Smooth muscle cell (in vitro differentiated cells): ENCODE measurements at regions not wholly inside any gene's neighbourhood (a gene's known extent, or its start where the extent isn't known, plus 50 kb on each side); places are given as distances from the start of the nearest gene placed in this dataset.

Experiments used
- DNase-seq: peaks from one replicate; lab custom pipeline; 2025; ENCODE audit not compliant: unreplicated experiment; lab: John Stamatoyannopoulos, UW
- H2AFZ ChIP-seq: fragments of 200-600 bp; sonication (generic); 2 replicates; pipeline ENCODE4 v1.6.0; 2016; ENCODE audit warnings: antibody characterized with exemption, low read depth, mild to moderate bottlenecking
- H3F3A ChIP-seq: fragments of 200-600 bp; sonication (generic); 2 replicates; pipeline ENCODE4 v1.6.0; 2017; ENCODE audit warnings: antibody characterized with exemption, low read depth
- H3K27ac ChIP-seq: fragments of 200-600 bp; sonication (generic); 2 replicates; pipeline ENCODE4 v1.5.1; 2016; ENCODE audit warnings: low read depth, mild to moderate bottlenecking
- H3K27me3 ChIP-seq: fragments of 200-600 bp; sonication (generic); 2 replicates; pipeline ENCODE4 v1.6.1; 2016; ENCODE audit warnings: low read depth, mild to moderate bottlenecking
- H3K36me3 ChIP-seq: fragments of 200-600 bp; sonication (generic); 2 replicates; pipeline ENCODE4 v1.5.1; 2016; ENCODE audit warnings: low read depth
- H3K4me1 ChIP-seq: fragments of 200-600 bp; sonication (generic); 2 replicates; pipeline ENCODE4 v1.5.1; 2016; ENCODE audit warnings: low read depth
- H3K4me2 ChIP-seq: fragments of 200-600 bp; sonication (generic); 2 replicates; pipeline ENCODE4 v1.6.0; 2016; ENCODE audit warnings: mild to moderate bottlenecking
- H3K4me3 ChIP-seq: fragments of 200-600 bp; sonication (generic); 2 replicates; pipeline ENCODE4 v1.5.1; 2016; ENCODE audit warnings: mild to moderate bottlenecking
- H3K79me2 ChIP-seq: fragments of 200-600 bp; sonication (generic); 2 replicates; pipeline ENCODE4 v1.6.0; 2016; ENCODE audit warnings: low read depth, mild to moderate bottlenecking
- H3K9ac ChIP-seq: fragments of 200-600 bp; sonication (generic); 2 replicates; pipeline ENCODE4 v1.6.0; 2016; ENCODE audit warnings: low read depth
- H3K9me3 ChIP-seq: fragments of 200-600 bp; sonication (generic); replicated peaks from 2 replicates; pipeline ENCODE4 v1.5.1; 2016; ENCODE audit warnings: low read depth
- H4K20me1 ChIP-seq: fragments of 200-600 bp; sonication (generic); 2 replicates; pipeline ENCODE4 v1.6.0; 2016; ENCODE audit warnings: low read depth
- WGBS: methylation state at CpG from one replicate; pipeline ENCODE4 v1.1.7; 2016; ENCODE audit warnings: low lambda C conversion rate; 5-methylcytosine and 5-hydroxymethylcytosine counted together
- TF ChIP-seq, protein P1 (sequence below): fragments of 200-600 bp; sonication (generic); IDR thresholded peaks from 2 replicates; pipeline ENCODE4 v1.5.1; 2017; ENCODE audit warnings: borderline replicate concordance, mild to moderate bottlenecking, antibody characterized with exemption; ENCODE audit not compliant: insufficient read depth, poor library complexity, severe bottlenecking

DNA sequence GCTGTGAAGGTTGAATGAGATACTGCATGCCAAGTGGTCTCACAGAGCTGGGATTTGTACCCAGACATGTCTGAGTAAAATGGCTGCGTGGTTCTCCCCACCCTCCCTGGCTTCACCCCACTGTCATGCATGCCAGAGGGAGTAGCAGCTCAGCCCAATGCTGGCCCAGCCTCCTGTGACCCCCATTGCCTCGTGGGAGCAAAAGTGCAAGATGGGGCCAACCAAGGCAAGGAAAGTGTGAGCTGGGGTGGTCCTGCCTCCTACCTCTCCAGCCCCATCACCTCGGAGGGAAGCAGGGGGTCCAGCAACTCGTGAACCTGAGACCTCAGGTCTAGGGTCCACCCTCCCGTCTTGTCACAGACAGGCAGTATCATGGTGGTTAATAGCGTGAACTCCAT lies 209.8 kb upstream of the GRIK3 start:
- TF ChIP-seq, protein P1, sequence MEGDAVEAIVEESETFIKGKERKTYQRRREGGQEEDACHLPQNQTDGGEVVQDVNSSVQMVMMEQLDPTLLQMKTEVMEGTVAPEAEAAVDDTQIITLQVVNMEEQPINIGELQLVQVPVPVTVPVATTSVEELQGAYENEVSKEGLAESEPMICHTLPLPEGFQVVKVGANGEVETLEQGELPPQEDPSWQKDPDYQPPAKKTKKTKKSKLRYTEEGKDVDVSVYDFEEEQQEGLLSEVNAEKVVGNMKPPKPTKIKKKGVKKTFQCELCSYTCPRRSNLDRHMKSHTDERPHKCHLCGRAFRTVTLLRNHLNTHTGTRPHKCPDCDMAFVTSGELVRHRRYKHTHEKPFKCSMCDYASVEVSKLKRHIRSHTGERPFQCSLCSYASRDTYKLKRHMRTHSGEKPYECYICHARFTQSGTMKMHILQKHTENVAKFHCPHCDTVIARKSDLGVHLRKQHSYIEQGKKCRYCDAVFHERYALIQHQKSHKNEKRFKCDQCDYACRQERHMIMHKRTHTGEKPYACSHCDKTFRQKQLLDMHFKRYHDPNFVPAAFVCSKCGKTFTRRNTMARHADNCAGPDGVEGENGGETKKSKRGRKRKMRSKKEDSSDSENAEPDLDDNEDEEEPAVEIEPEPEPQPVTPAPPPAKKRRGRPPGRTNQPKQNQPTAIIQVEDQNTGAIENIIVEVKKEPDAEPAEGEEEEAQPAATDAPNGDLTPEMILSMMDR = no peak
- H3K9ac ChIP-seq = no peak overlapping the region
- H3K4me3 ChIP-seq = no peak overlapping the region
- no peak overlapping the region for H3K4me2 ChIP-seq
- H3K79me2 ChIP-seq = no peaks in the 10 kb centered on the region
- no peak for DNase-seq
- H3F3A ChIP-seq = no peaks in the 10 kb centered on the region
- no peak overlapping the region for H2AFZ ChIP-seq
- no peaks in the 10 kb centered on the region for H4K20me1 ChIP-seq
- no peak overlapping the region for H3K27ac ChIP-seq
- H3K36me3 ChIP-seq = no peaks in the 10 kb centered on the region
- no peaks in the 10 kb centered on the region for H3K27me3 ChIP-seq
- peaks cover 4% of the 10 kb centered on the region for H3K4me1 ChIP-seq
- WGBS = 89% methylated on average over 6 of the region's 6 CpGs
- H3K9me3 ChIP-seq = no peaks in the 10 kb centered on the region

DNA sequence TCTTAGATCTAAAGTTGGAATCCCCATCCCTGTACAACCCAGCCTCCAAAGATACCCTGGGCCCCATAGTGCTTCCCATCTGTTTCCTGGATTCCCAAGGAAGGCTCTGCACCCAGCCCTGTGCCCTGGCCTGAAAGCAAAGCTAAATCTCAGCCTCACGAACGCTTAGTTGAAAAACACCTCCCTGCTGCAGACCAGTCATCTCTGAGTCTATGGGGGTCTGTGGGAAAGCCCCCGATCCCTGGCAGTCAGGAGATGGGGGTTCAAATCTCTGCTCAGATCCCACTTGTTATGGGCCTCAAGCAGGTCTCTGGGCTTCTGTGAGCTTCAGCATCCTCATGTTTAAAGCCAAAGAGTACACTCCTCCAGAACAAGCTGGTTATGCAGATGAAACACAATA lies 210.5 kb upstream of the GRIK3 start:
- H3F3A ChIP-seq = no peaks in the 10 kb centered on the region
- H3K27me3 ChIP-seq = no peaks in the 10 kb centered on the region
- 90% methylated on average over 3 of the region's 3 CpGs for WGBS
- no peaks in the 10 kb centered on the region for H3K9me3 ChIP-seq
- TF ChIP-seq, protein P1 = no peak
- no peak for DNase-seq
- no peak overlapping the region for H3K27ac ChIP-seq
- H3K4me3 ChIP-seq = no peak overlapping the region
- H3K9ac ChIP-seq = no peak overlapping the region
- H4K20me1 ChIP-seq = no peaks in the 10 kb centered on the region
- H3K4me1 ChIP-seq = peaks cover 4% of the 10 kb centered on the region
- H2AFZ ChIP-seq = no peak overlapping the region
- H3K36me3 ChIP-seq = no peaks in the 10 kb centered on the region
- H3K4me2 ChIP-seq = no peak overlapping the region
- no peaks in the 10 kb centered on the region for H3K79me2 ChIP-seq

DNA sequence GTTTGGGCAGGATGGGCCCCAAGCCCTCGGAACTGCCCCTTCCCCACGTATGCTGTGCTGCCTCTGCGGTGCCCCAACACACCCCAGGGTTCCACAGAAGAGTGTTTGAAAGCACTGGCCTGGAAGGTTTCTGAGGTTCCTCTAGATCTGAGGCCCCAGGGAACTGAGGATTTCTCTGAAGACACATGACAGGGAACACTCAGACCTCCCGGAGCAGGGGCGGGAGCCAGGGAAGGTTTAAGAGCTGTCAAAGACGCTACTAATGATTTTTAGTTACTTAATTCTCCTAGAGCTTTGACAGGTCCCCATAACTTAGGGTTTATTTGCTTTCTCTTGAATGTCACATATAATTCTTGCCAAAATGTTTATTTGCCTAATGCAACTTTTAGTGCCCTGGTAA lies 212.3 kb upstream of the GRIK3 start:
- Histone ChIP-seq H3K79me2 (no peaks in the 10 kb centered on the region), H3K9me3 (no peaks in the 10 kb centered on the region), H3K9ac (no peak overlapping the region), H3K4me3 (no peak overlapping the region), H3K27me3 (no peaks in the 10 kb centered on the region), H4K20me1 (no peaks in the 10 kb centered on the region), H3K4me1 (peaks cover 4% of the 10 kb centered on the region), H3F3A (no peaks in the 10 kb centered on the region), H3K36me3 (no peaks in the 10 kb centered on the region), H3K27ac (no peak overlapping the region), H2AFZ (no peak overlapping the region), H3K4me2 (no peak overlapping the region)
- 85% methylated on average over 6 of the region's 6 CpGs for WGBS
- no peak for DNase-seq
- TF ChIP-seq, protein P1 = no peak

DNA sequence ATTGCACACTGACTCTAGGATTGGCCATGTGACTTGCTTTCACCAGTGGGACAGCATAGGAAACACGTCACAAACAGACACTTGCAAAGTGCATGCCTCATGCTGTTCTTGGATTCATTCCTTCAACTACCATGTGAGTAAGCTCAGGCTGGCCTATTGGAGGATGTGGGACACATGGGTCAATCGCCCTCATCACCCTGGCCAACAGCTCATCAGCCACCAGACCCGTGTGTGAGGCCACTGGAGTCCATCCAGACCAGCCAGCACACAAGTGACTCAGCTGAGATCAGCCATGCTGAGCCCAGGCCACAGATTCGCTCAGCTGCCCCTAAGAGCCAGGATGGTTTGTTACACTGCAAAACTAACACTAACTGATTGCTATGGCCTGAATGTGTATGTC lies 216.1 kb upstream of the GRIK3 start:
- Histone ChIP-seq H3K4me1 (no peaks in the 10 kb centered on the region), H3K9ac (no peak overlapping the region), H3K4me3 (no peak overlapping the region), H3K27me3 (no peaks in the 10 kb centered on the region), H3K36me3 (no peaks in the 10 kb centered on the region), H2AFZ (no peak overlapping the region), H3F3A (no peaks in the 10 kb centered on the region), H3K9me3 (no peaks in the 10 kb centered on the region), H3K27ac (no peak overlapping the region), H3K4me2 (no peak overlapping the region), H3K79me2 (no peaks in the 10 kb centered on the region), H4K20me1 (no peaks in the 10 kb centered on the region)
- 61% methylated on average over 4 of the region's 4 CpGs for WGBS
- DNase-seq = no peak
- TF ChIP-seq, protein P1 = no peak
